Dedifferentiated amniotic fluid mesenchymal stem cell (primary cell): ENCODE measurements at regions not wholly inside any gene's neighbourhood (a gene's known extent, or its start where the extent isn't known, plus 50 kb on each side); places are given as distances from the start of the nearest gene placed in this dataset.

Experiments
- DNase-seq: peaks from one replicate; pipeline ENCODE4 v3.0.0-alpha.2; 2016; ENCODE audit errors: extremely low spot score

DNA sequence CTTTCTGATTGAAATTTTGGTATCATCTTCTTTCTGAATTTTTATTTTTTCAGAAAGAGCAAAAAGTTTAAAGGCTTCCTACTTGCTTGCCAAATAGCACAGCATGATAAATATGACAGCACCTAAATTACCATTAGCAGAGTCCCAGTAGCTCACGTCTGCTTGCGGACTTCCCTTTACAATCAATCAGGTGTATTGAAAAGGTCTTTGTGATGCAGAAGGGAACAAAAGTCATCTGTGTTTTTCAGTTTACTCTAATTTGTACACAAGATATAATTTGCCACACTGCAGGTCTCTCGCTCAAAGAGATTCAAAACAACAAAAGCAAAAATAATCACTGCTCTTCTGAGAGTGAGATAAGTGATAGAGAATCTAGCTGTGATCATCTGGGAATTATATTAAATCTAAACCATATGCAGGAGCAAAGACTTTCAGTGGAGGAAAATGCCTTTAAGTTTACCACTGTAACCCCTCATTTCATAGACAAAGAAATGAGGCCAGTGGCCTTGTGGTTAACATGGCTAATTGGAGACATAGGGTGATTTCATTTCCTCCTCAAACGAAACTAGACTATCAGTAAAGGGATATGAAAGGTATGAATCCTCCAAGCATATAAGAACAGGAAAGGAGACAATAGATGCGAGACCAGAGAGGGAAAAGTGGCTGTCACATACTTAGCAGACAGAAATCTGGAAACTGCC lies 240.8 kb upstream of the TMPO start:
- DNase-seq: no peak

GRCh38 chr12:98275131-98275475 lies 240.3 kb upstream of the TMPO start:
- no peak for DNase-seq

DNA sequence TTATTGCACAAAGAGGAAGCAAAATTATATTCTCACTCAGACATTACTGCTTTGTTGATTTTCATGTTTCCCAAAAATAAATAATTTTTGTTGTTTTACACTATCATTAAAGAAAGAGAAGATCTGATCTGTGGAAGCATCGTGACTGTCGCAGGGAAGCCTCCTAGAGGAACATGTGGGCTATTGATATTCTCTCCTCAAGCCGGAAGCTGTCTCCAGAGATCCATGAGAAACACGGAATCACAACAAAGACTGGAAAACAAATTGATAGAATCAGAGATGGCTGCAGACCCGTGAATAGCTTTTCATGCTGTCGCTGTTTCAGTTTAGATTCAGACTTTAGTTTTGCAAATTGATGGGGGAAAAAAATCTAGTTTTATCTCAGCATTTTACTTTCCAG lies 235.2 kb upstream of the TMPO start:
- DNase-seq: no peak

GRCh38 chr12:98280621-98281020 lies 234.8 kb upstream of the TMPO start:
- DNase-seq: no peak

- DNase-seq: no peak
Measured at GRCh38 chr12:98291828-98292227, 223.6 kb upstream of the TMPO start.

DNA sequence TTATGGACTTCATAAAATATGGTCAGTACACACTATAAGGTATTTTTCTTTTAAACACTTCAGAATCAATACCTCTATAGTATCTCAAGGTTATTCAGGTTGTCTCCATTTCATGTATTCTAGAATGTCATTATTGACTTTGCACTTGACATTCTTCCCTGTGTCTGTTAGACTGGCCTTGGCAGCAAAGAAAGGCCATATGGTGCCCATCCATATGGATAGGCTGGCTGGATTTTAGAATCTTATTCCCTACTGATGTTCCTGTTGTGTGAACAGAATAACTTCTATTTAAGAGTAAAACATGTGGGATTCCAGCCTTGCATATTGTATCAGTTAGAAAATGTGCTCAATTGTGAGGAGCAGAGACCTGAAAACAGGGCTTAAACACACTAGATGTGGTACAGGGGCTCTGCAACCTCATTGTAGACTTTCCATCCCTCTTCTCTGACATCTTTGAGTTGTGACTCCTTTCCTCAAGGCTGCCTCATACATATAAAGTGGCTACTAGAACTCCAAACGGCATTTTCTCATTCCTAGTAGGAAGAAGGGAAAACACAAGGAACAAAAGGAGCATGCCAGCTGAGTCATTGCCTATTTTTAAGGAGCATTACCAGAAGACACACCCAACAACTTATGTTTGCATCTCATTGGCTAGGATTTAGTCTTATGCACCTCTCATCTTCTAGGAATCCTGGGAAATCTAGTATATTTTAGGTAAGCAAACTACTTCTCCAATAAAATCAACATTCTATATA lies 221.2 kb upstream of the TMPO start:
- DNase-seq: no peak

- no peak for DNase-seq
Measured at GRCh38 chr12:98295681-98296080, 219.7 kb upstream of the TMPO start.

DNA sequence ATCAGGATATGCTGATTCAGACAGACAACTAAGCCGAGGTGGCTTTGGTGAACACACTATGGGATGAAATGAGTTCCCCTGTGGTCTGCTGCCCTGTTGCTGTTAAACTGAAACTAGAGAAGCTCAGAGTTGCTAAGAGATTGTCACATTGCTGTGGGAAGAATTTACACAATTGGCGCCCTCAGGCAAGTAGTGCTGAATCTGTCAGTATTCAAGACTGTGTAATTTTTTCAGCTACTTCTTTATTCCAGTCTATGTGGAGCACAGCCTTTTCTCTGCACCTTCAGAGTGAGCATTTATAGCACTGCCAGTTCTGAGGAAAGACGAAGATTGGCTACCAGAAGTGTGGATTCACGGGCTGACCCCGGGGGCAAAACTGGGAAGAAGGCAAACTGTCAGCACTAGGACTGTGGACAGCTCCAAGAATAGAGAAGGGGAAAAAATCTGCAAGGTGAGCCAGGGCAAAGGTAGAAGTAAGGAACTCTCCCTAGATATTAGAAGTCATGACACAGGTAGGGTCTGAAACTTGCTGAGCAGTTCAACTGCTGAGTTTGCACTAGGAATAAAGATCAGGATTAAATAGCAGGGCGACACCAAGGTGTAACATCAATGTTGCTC lies 218.8 kb upstream of the TMPO start:
- DNase-seq: no peak

- DNase-seq: no peak
Measured at GRCh38 chr12:98297538-98297937, 217.9 kb upstream of the TMPO start.

- no peak for DNase-seq
Measured at GRCh38 chr12:98308141-98308540, 207.2 kb upstream of the TMPO start.

DNA sequence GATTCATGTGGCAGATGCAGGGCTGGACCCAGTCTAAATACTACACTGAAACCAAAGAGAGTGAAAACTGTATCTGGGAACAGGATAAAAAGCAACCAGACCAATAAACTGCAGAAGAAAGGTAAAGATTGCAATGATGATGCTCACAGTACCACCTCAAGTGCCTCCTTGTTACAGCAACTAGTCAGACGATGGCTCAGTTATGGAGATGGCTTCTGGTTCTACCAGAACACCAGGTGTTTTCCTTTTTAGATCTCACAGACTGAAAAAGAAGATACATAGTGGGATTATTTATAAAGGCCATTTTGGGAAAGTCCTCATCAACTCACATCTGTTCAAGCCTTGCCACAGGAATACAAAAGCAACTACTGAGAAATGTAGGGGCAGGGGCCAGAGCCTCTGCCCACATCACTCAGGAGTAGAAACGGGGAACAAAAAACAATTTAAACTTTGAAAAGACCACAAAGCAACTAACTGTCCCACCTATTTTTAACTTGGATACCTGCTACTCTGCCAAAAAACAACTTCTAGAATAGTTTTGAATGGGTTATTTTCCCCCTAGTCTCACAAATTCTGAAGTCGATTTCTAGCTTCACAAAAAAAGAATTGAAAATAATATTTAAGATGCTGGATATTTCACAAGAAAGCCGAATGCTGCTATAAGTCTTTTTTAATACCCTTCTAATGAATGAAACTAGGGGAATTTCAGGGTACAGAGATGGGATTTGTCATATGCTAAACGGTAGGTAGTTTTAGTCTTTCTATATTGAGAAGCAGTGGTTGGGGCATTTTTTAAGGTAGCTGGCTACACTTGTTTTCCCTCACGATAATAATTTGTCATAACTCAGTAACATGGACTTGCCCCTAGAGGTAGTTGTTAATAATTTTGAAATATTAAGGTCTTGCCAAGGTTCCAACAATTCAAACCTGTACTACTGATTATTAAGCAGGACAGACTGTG lies 197.2 kb upstream of the TMPO start:
- no peak for DNase-seq

DNA sequence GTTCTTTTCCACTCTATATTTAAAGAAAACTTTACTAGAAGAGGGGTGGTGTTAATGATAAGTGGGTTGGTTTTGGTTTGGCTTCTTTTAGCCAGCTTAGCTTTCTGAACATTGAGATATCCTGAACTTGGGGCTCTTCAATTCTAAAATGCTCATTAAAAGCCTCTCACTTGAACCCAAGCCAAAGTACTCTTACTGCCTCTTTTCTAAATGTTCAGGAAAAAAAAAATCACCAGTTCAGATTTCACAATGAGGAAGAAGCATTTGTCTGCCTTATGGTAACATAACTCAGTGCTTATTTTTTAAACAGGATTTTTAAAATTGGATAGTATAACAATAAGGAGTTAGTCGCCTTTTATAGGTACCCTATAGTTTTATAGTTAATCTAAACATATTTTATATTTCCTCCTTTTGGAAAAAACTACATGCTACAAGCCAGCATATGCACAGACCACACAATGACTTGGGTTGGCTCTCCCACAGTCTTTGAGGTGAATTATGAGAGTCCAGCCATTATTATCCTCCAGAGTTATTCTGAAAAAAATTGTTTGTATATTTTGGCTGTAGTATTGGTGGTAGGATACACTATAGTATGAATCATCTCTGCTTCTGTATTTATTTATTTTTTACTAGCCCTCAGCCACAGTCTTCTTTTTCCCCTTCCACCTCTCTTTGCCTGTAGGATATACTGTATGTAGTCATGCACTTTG lies 195.5 kb upstream of the TMPO start:
- DNase-seq: no peak

DNA sequence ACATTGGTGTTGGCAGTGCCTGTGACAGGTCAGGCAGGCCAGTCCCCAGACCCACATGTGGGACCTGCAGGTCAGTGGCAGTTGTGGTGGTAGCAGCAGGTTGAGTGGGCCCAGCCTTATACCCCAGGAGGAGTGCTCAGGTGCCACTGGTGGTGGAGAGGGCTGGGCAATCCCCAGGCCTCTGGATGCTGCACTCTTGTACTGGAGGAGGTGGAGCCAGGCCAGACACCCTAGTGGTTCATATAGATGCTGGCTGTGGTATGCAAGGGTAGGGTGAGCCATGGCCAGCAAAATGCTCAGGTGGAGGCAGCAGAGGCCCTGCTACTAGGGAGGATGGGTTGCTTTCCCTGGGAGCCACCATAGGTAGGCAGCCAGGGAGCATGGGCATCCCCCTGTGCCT lies 190.4 kb upstream of the TMPO start:
- DNase-seq: no peak

DNA sequence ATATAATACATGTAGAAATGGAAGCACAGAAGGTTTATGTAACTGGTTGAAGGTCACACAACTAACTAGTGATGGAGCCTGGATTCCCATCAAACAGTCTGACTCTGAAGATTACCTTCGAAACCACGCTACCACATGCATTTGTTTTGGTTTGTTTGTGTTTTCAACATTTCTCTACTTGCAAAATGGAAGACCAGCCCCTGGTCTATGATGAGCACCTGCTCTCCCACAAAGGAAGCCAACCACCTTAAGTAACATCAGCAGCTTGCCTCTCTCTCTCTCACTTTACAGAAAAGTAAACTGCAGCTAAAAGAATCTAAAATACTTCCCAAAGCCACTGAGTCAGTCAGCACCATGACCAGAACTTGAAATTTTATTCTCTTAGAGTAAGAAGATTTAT lies 186.9 kb upstream of the TMPO start:
- no peak for DNase-seq

- DNase-seq: no peak
Measured at GRCh38 chr12:98329589-98329988, 185.8 kb upstream of the TMPO start.

DNA sequence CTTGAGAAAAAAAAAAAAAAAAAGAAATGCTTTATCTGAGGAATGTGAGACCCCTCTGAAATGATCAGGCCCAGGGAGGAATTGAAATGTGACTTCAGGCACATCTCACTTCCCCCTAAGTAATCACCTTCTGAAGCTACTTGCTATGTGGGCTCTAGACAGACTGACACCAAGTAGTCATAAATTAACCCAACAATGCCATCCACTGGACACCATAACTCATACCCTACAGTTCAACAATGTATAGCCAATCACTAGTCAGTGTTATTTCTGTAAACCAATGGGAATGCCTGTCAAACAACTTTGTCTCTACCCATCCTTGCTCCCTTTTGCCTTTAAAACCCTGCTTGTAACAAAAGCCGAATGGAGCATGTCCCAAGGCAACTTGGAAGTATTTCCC lies 182.7 kb upstream of the TMPO start:
- no peak for DNase-seq

DNA sequence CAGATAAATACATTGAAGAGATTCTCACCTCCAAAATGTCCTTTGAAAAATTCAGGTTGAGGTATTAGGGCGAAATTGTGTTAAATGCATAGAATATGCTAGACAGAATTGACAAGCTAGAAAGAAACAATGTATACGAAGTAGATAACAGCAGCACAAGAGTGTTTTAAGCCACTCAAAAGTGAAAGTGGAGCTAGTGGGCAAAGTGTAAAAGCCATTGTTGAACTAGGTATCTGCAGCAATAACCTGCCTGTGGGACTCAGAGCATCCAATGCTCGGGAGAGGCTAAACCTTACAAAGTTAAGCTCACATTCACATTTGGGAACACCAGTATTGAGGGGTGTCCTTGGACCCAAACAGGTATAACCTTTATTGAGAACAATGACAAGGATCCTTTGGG lies 180.6 kb upstream of the TMPO start:
- DNase-seq: no peak

- no peak for DNase-seq
Measured at GRCh38 chr12:98341026-98341425, 174.4 kb upstream of the TMPO start.

DNA sequence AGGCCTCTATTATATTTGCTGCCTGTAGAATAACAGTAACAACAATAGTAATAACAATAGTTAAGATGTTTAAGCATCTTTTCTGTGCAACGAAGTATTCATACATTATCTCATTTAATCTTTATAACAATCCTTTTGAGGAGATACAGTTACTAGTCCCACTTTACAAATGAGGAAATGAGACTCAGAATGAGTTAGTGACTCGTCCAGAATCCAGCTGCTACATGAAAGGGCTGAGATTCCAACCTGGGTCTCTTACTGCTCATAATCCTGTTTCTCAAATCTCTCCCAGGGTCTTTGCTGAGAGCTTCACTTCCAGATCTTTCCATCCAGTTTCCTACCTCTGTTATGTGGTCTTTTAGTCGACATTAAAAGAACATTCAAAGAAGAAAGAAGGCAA lies 173.7 kb upstream of the TMPO start:
- DNase-seq: no peak

GRCh38 chr12:98343002-98343567 lies 172.3 kb upstream of the TMPO start:
- no peak for DNase-seq
